BLaER1 (cell line): ENCODE measurements at regions not wholly inside any gene's neighbourhood (a gene's known extent, or its start where the extent isn't known, plus 50 kb on each side); places are given as distances from the start of the nearest gene placed in this dataset.

ENCODE experiments used
- H3K27ac ChIP-seq: shearing (Covaris generic); formaldehyde crosslinking; 2 replicates; pipeline ENCODE4 v1.8.1; 2022
- H3K27me3 ChIP-seq: shearing (Covaris generic); formaldehyde crosslinking; 2 replicates; pipeline ENCODE4 v1.8.1; 2022
- H3K36me3 ChIP-seq: shearing (Covaris generic); formaldehyde crosslinking; 2 replicates; pipeline ENCODE4 v1.8.1; 2022
- H3K4me1 ChIP-seq: shearing (Covaris generic); formaldehyde crosslinking; 2 replicates; pipeline ENCODE4 v1.8.1; 2022
- H3K4me2 ChIP-seq: shearing (Covaris generic); formaldehyde crosslinking; 2 replicates; pipeline ENCODE4 v1.8.1; 2022
- H3K4me3 ChIP-seq: shearing (Covaris generic); formaldehyde crosslinking; 2 replicates; pipeline ENCODE4 v1.8.1; 2022
- H3K9ac ChIP-seq: shearing (Covaris generic); formaldehyde crosslinking; 2 replicates; pipeline ENCODE4 v1.8.1; 2022
- H3K9me3 ChIP-seq: shearing (Covaris generic); formaldehyde crosslinking; 2 replicates; pipeline ENCODE4 v1.8.1; 2022
- H4K20me1 ChIP-seq: shearing (Covaris generic); formaldehyde crosslinking; 2 replicates; pipeline ENCODE4 v1.8.1; 2022
- Cebpa-rat ChIP-seq: shearing (Covaris generic); IDR thresholded peaks from 2 replicates; pipeline ENCODE4 v1.8.1; 2022

DNA sequence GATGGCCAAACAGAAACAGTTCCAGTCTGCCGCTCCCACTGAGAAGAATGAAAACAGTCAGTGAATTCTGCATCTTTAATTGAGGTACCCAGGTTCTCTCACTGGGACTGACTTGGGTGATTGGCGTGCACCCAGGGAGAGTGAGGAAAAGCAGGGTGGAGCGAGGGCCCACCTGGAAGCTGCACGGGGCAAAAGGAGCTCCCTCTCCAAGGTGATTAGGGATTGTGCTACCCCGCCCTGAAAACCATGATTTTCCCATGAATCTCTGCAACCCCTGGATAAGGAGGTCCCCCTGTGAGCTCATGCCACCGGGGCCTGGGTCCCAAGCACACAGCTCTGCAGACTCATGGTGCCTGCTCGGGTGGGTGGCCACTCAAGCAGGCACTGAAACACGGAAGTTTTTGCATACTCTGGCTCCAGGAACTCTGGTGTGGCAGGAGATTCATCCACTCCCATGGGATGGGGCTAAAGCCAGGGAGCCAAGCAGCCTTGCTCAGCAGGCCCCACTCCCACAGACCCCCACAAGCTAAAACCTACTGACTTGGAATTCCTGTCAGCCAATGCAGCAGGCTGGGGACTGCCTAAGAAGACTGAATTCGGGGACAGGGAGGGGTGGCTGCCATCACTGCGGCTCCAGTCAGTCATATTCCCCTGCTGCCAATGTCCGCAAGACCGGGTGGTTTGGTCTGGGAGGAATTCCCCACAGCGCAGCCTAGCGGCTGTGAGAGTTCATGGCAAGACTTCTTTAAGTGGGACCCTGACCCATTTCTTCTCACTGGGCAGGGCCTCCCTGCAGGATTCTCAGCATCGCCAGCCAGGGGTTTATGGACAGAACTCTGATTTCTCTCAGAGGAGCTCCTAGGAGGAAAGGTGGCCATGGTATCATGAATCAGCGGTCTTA lies 652.2 kb upstream of the RGMB start:
- no peak for TF ChIP-seq Cebpa-rat
- no peak overlapping the region for H3K9ac ChIP-seq
- H3K36me3 ChIP-seq: no peaks in the 10 kb centered on the region
- no peak overlapping the region for H3K27ac ChIP-seq
- H4K20me1 ChIP-seq: no peaks in the 10 kb centered on the region
- H3K4me1 ChIP-seq: no peaks in the 10 kb centered on the region; the same call in 1 of the 2 replicates
- no peak overlapping the region for H3K4me3 ChIP-seq
- H3K9me3 ChIP-seq: peaks cover 6% of the 10 kb centered on the region; the same call in 1 of the 2 replicates
- no peaks in the 10 kb centered on the region for H3K27me3 ChIP-seq
- H3K4me2 ChIP-seq: no peak overlapping the region

GRCh38 chr5:98128271-98128670 lies 645.2 kb upstream of the RGMB start:
- H3K27ac ChIP-seq: no peak overlapping the region
- no peaks in the 10 kb centered on the region for H3K27me3 ChIP-seq
- H3K4me3 ChIP-seq: no peak overlapping the region
- no peaks in the 10 kb centered on the region for H3K36me3 ChIP-seq
- H3K4me1 ChIP-seq: no peaks in the 10 kb centered on the region; the same call in 1 of the 2 replicates
- TF ChIP-seq Cebpa-rat: no peak
- H3K9me3 ChIP-seq: no peaks in the 10 kb centered on the region
- no peak overlapping the region for H3K4me2 ChIP-seq
- no peak overlapping the region for H3K9ac ChIP-seq
- no peaks in the 10 kb centered on the region for H4K20me1 ChIP-seq

- H3K9me3 ChIP-seq: no peaks in the 10 kb centered on the region
- no peaks in the 10 kb centered on the region for H4K20me1 ChIP-seq
- no peak overlapping the region for H3K27ac ChIP-seq
- H3K4me1 ChIP-seq: no peaks in the 10 kb centered on the region
- H3K4me3 ChIP-seq: no peak overlapping the region
- H3K27me3 ChIP-seq: no peaks in the 10 kb centered on the region
- no peak overlapping the region for H3K4me2 ChIP-seq
- no peak overlapping the region for H3K9ac ChIP-seq
- no peak for TF ChIP-seq Cebpa-rat
- H3K36me3 ChIP-seq: no peaks in the 10 kb centered on the region
Measured at GRCh38 chr5:98128846-98129245, 644.6 kb upstream of the RGMB start.

DNA sequence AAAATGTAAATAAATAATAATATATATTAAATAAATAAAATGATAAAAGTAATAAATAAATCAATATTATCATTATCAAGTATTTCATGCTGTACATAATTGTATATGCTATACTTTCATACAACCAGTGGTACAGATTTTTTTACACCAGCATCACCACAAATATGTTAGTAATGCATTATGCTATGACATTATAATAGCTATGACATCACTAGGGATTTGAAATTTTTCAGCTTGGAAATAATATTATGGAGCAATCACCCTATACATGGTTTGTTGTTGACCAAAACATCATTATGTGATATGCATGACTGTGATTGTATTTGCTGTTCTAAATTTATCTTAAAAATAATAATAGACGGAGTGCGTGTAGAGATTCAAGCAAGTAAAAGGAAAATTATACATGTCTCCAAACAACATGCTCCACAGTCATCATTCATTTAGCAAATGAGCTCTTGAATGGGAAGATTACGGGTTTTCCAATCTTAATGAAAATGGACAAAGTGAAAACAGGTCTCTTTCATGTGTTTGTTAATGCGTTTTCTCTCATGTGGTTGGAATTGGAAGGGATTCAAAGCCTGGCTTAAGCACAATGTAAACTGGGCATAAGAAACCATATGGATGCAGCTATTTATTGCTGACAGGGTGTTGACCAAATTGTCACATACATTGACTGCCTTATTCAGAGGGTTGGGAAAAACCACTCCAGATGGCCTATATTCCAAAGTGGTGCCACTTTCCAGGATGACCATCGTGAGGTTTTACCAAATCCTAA lies 643.0 kb upstream of the RGMB start:
- no peaks in the 10 kb centered on the region for H3K36me3 ChIP-seq
- H3K4me1 ChIP-seq: no peaks in the 10 kb centered on the region
- no peak for TF ChIP-seq Cebpa-rat
- no peak overlapping the region for H3K27ac ChIP-seq
- no peak overlapping the region for H3K4me2 ChIP-seq
- no peak overlapping the region for H3K4me3 ChIP-seq
- no peak overlapping the region for H3K9ac ChIP-seq
- H3K27me3 ChIP-seq: no peaks in the 10 kb centered on the region
- no peaks in the 10 kb centered on the region for H3K9me3 ChIP-seq
- no peaks in the 10 kb centered on the region for H4K20me1 ChIP-seq

- H3K4me3 ChIP-seq: no peak overlapping the region
- no peaks in the 10 kb centered on the region for H3K36me3 ChIP-seq
- no peaks in the 10 kb centered on the region for H4K20me1 ChIP-seq
- no peaks in the 10 kb centered on the region for H3K9me3 ChIP-seq
- no peak for TF ChIP-seq Cebpa-rat
- no peaks in the 10 kb centered on the region for H3K4me1 ChIP-seq
- H3K9ac ChIP-seq: no peak overlapping the region
- H3K4me2 ChIP-seq: no peak overlapping the region
- no peaks in the 10 kb centered on the region for H3K27me3 ChIP-seq
- H3K27ac ChIP-seq: no peak overlapping the region
Measured at GRCh38 chr5:98144116-98144515, 629.3 kb upstream of the RGMB start.

DNA sequence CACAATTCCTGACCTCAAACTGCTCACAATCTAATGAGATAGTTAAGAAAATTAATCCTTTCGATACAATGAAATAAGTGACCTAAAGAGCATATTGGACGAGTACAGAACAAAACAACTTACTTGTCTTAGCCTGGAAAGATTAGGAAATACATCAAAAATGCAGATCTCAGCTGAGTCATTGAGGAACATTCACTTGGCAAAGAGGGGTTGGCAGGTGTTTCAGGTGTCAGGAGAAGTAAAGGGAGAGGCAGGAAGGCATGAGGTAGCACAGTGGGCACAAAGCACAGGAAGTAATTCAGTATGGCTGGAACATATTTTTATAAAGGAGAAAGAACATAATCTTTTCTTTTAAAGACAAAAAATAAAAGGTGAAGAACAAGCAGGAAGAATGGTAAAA lies 628.8 kb upstream of the RGMB start:
- H3K27ac ChIP-seq: no peak overlapping the region
- no peaks in the 10 kb centered on the region for H3K4me1 ChIP-seq
- H3K4me3 ChIP-seq: no peak overlapping the region
- no peaks in the 10 kb centered on the region for H3K9me3 ChIP-seq
- H3K36me3 ChIP-seq: no peaks in the 10 kb centered on the region
- H4K20me1 ChIP-seq: no peaks in the 10 kb centered on the region
- no peaks in the 10 kb centered on the region for H3K27me3 ChIP-seq
- H3K4me2 ChIP-seq: no peak overlapping the region
- H3K9ac ChIP-seq: no peak overlapping the region
- TF ChIP-seq Cebpa-rat: no peak

DNA sequence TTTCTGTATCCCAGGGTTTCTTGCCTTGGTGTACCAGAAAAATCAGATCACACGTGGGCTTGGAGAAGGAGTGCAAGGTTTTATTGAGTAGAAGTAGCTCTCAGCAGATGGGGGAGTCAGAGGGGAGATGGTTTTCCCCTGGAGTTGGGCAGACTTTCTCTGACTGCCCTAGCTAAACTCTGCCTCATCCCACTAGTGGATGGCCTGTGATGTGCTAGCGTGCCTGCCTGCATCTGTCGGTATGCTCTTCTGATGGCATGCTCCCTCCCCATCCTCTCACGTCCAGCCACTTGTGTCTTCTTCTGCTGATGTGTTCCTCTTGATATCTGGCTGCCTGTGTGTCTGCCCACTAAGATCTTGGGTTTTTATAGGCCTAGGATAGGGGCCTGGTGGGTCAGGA lies 616.1 kb upstream of the RGMB start:
- H3K27ac ChIP-seq: no peak overlapping the region
- no peak overlapping the region for H3K9ac ChIP-seq
- 0 out of 2 replicates have a peak, but pooled peaks cover 6% of the 10 kb centered on the region for H3K9me3 ChIP-seq
- H3K36me3 ChIP-seq: no peaks in the 10 kb centered on the region
- TF ChIP-seq Cebpa-rat: no peak
- no peaks in the 10 kb centered on the region for H4K20me1 ChIP-seq
- no peaks in the 10 kb centered on the region for H3K27me3 ChIP-seq
- H3K4me3 ChIP-seq: no peak overlapping the region
- H3K4me2 ChIP-seq: no peak overlapping the region
- no peaks in the 10 kb centered on the region for H3K4me1 ChIP-seq

- Histone ChIP-seq H3K4me2 (no peak overlapping the region), H3K27me3 (no peaks in the 10 kb centered on the region), H3K9ac (no peak overlapping the region), H3K27ac (no peak overlapping the region), H3K9me3 (0 out of 2 replicates have a peak, but pooled peaks cover 6% of the 10 kb centered on the region), H3K4me3 (no peak overlapping the region), H3K36me3 (no peaks in the 10 kb centered on the region), H4K20me1 (no peaks in the 10 kb centered on the region), H3K4me1 (no peaks in the 10 kb centered on the region)
- TF ChIP-seq Cebpa-rat: no peak
Measured at GRCh38 chr5:98158440-98158839, 615.0 kb upstream of the RGMB start.

DNA sequence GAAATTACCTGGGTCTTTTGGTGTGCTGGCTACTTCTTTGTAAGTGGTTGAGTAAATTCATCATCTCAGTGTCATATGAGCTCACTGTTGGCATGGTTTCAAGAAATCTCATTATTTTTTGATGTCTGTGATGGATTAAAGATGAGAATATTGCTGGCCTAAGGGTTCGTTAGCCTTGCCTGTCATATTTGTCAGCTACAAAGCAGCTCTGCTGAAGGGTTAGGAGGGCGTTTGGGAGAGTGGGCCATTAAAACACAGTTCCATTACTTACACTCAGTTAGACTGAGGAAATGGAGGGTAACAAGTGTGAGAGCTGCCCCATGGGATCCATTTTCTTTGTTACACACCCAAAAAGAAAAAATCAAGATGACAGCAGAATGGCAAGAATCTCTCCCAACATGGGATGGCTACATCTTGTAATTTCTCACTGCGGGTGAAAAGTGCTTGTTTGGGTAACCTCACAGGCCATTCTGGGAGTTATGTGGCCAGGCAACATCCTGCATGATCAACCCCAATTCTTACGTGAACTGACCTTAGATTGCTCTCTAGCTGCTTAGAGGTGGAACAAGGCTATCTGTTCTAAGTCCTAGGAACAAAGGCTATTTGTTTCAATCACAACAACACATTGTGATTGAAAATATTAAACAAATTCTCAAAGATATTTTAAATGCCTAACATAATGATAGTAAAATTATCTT lies 609.5 kb upstream of the RGMB start:
- Histone ChIP-seq H3K9me3 (0 out of 2 replicates have a peak, but pooled peaks cover 6% of the 10 kb centered on the region), H3K4me3 (no peak overlapping the region), H3K36me3 (no peaks in the 10 kb centered on the region), H3K27me3 (no peaks in the 10 kb centered on the region), H3K4me1 (no peaks in the 10 kb centered on the region), H3K9ac (no peak overlapping the region), H3K27ac (no peak overlapping the region), H3K4me2 (no peak overlapping the region), H4K20me1 (no peaks in the 10 kb centered on the region)
- no peak for TF ChIP-seq Cebpa-rat
